ENCODE measurements at regions not wholly inside any gene's neighbourhood (a gene's known extent, or its start where the extent isn't known, plus 50 kb on each side); places are given as distances from the start of the nearest gene placed in this dataset.

GRCh38 chr4:3869661-3870566, 103.7 kb downstream of the ADRA2C start:
- TF ChIP-seq EZH2phosphoT487 (IDR thresholded peaks at IDR 0.05; ENCODE audit: borderline replicate concordance, low read length): no peak
- no peak for TF ChIP-seq CTCF (conservative IDR thresholded peaks at IDR 0.05; ENCODE audit: low read depth, low read length)

Measured in PC-3 (cell line).